Choroid plexus epithelial cell (primary cell): ENCODE measurements at regions not wholly inside any gene's neighbourhood (a gene's known extent, or its start where the extent isn't known, plus 50 kb on each side); places are given as distances from the start of the nearest gene placed in this dataset.

Experiments used
- DNase-seq: peaks from one replicate; pipeline ENCODE4 v3.0.0-alpha.2; 2010; ENCODE audit warnings: low read depth
- H3K4me3 ChIP-seq: 2 replicates; pipeline ENCODE4 v1.5.1; 2011; ENCODE audit warnings: low read depth, mild to moderate bottlenecking, control low read depth, low read length, moderate library complexity
- CTCF ChIP-seq: conservative IDR thresholded peaks from 2 replicates; pipeline ENCODE4 v1.5.1; 2011; ENCODE audit warnings: low read depth, mild to moderate bottlenecking, control low read depth, inconsistent platforms, low read length, moderate library complexity

GRCh38 chr2:105600949-105601794 lies 143.5 kb upstream of the NCK2 start:
- peak; percentile 27 for DNase-seq
- H3K4me3 ChIP-seq = no peak overlapping the region
- no peak for TF ChIP-seq CTCF

GRCh38 chr2:105600602-105600948 lies 144.1 kb upstream of the NCK2 start:
- no peak overlapping the region for H3K4me3 ChIP-seq
- DNase-seq = no peak
- TF ChIP-seq CTCF = no peak

GRCh38 chr2:105600037-105600442 lies 144.7 kb upstream of the NCK2 start:
- DNase-seq = no peak
- no peak overlapping the region for H3K4me3 ChIP-seq
- no peak for TF ChIP-seq CTCF

- H3K4me3 ChIP-seq = no peak overlapping the region
- DNase-seq = no peak
- no peak for TF ChIP-seq CTCF
These were observed 145.6 kb upstream of the NCK2 start for GRCh38 chr2:105598829-105599698.

- DNase-seq = no peak
- H3K4me3 ChIP-seq = no peak overlapping the region
- no peak for TF ChIP-seq CTCF
These were observed 146.6 kb upstream of the NCK2 start for GRCh38 chr2:105597806-105598803.

GRCh38 chr2:105597011-105597805 lies 147.5 kb upstream of the NCK2 start:
- no peak for TF ChIP-seq CTCF
- no peak for DNase-seq
- H3K4me3 ChIP-seq = no peak overlapping the region
